GM23338 (cell line): ENCODE measurements at regions not wholly inside any gene's neighbourhood (a gene's known extent, or its start where the extent isn't known, plus 50 kb on each side); places are given as distances from the start of the nearest gene placed in this dataset.

ENCODE experiments used
- ATAC-seq: fragments of 200-7000 bp; cut with Tn5 transposase; 3 replicates; pipeline ENCODE4 v1.9.1; 2020
- DNase-seq: peaks from one replicate; pipeline ENCODE4 v3.0.0-alpha.2; 2015; ENCODE audit warnings: low spot score
- H2AFZ ChIP-seq: fragments of 200-600 bp; sonication (generic); 2 replicates; pipeline ENCODE4 v1.8.0; 2016; ENCODE audit warnings: antibody characterized with exemption, mild to moderate bottlenecking, moderate library complexity
- H3F3A ChIP-seq: fragments of 200-600 bp; sonication (generic); replicated peaks from 2 replicates; pipeline ENCODE4 v1.8.0; 2017; ENCODE audit warnings: antibody characterized with exemption, mixed run types, low read depth
- H3K27ac ChIP-seq: fragments of 200-600 bp; sonication (generic); 2 replicates; pipeline ENCODE4 v1.6.1; 2016; ENCODE audit warnings: low read depth
- H3K27me3 ChIP-seq: fragments of 200-600 bp; sonication (generic); 2 replicates; pipeline ENCODE4 v1.8.0; 2016; ENCODE audit warnings: mild to moderate bottlenecking, mixed run types, moderate library complexity; ENCODE audit not compliant: insufficient read depth
- H3K36me3 ChIP-seq: fragments of 200-600 bp; sonication (generic); 2 replicates; pipeline ENCODE4 v1.8.0; 2016; ENCODE audit warnings: mild to moderate bottlenecking; ENCODE audit not compliant: insufficient read depth
- H3K4me1 ChIP-seq: fragments of 200-600 bp; sonication (generic); 2 replicates; pipeline ENCODE4 v1.8.0; 2016; ENCODE audit warnings: mild to moderate bottlenecking, moderate library complexity; ENCODE audit not compliant: insufficient read depth
- H3K4me2 ChIP-seq: fragments of 200-600 bp; sonication (generic); 2 replicates; pipeline ENCODE4 v1.7.1; 2017; ENCODE audit warnings: mixed run types
- H3K4me3 ChIP-seq: fragments of 200-600 bp; sonication (generic); 2 replicates; pipeline ENCODE4 v1.6.1; 2016; ENCODE audit warnings: mixed run types
- H3K79me2 ChIP-seq: fragments of 200-600 bp; sonication (generic); replicated peaks from 2 replicates; pipeline ENCODE4 v1.8.0; 2017; ENCODE audit warnings: mild to moderate bottlenecking; ENCODE audit not compliant: insufficient read depth
- H3K9me2 ChIP-seq: fragments of 200-600 bp; sonication (generic); 2 replicates; pipeline ENCODE4 v1.8.0; 2017; ENCODE audit not compliant: insufficient read depth
- H4K20me1 ChIP-seq: fragments of 200-600 bp; sonication (generic); replicated peaks from 2 replicates; pipeline ENCODE4 v1.8.0; 2017; ENCODE audit warnings: mild to moderate bottlenecking; ENCODE audit not compliant: insufficient read depth
- H3K27ac Mint-ChIP-seq: 2 replicates; pipeline ENCODE4 v1.8.0; 2020; ENCODE audit warnings: inconsistent platforms, mild to moderate bottlenecking, moderate library complexity, mixed read lengths
- H3K27me3 Mint-ChIP-seq: 3 replicates; pipeline ENCODE4 v1.8.0; 2022; ENCODE audit warnings: low read depth, mild to moderate bottlenecking, moderate library complexity, mixed read lengths, inconsistent platforms; ENCODE audit not compliant: insufficient read depth, poor library complexity
- H3K36me3 Mint-ChIP-seq: 3 replicates; pipeline ENCODE4 v1.8.0; 2021; ENCODE audit warnings: low read depth, mild to moderate bottlenecking, inconsistent platforms, moderate library complexity, mixed read lengths
- H3K4me1 Mint-ChIP-seq: 3 replicates; pipeline ENCODE4 v1.8.0; 2020; ENCODE audit warnings: mild to moderate bottlenecking, inconsistent platforms, mixed read lengths
- H3K4me3 Mint-ChIP-seq: 3 replicates; pipeline ENCODE4 v1.8.0; 2021; ENCODE audit warnings: moderate library complexity, mild to moderate bottlenecking, inconsistent platforms, mixed read lengths
- H3K9me3 Mint-ChIP-seq: 3 replicates; pipeline ENCODE4 v1.8.0; 2020; ENCODE audit warnings: moderate library complexity, mild to moderate bottlenecking, inconsistent platforms, mixed read lengths
- CREB1 ChIP-seq: fragments of 250-450 bp; sonication (Bioruptor Pico); IDR thresholded peaks from 2 replicates; pipeline ENCODE4 v1.5.0; 2020; ENCODE audit warnings: low read depth, mild to moderate bottlenecking, moderate library complexity
- EZH2 ChIP-seq: fragments of 200-600 bp; sonication (generic); IDR thresholded peaks from one replicate; pipeline ENCODE4 v1.8.0; 2017; ENCODE audit warnings: antibody characterized with exemption, mild to moderate bottlenecking, low read depth; ENCODE audit not compliant: unreplicated experiment
- NANOG ChIP-seq: IDR thresholded peaks from 2 replicates; pipeline ENCODE4 v1.6.1; 2016; ENCODE audit warnings: antibody characterized with exemption, borderline replicate concordance
- STAT1 ChIP-seq: IDR thresholded peaks from one replicate; pipeline ENCODE4 v1.6.1; 2016; ENCODE audit warnings: antibody characterized with exemption; ENCODE audit not compliant: unreplicated experiment
- TF ChIP-seq, protein P1 (sequence below): IDR thresholded peaks from one replicate; pipeline ENCODE4 v1.6.1; 2018; ENCODE audit warnings: antibody characterized with exemption; ENCODE audit not compliant: unreplicated experiment
- TF ChIP-seq, protein P2 (sequence below): IDR thresholded peaks from 2 replicates; pipeline ENCODE4 v1.6.1; 2016; ENCODE audit warnings: antibody characterized with exemption
- TF ChIP-seq, protein P3 (sequence below): fragments of 250-450 bp; sonication (Bioruptor Pico); IDR thresholded peaks from 2 replicates; pipeline ENCODE4 v1.5.0; 2020; ENCODE audit warnings: mild to moderate bottlenecking, moderate library complexity

DNA sequence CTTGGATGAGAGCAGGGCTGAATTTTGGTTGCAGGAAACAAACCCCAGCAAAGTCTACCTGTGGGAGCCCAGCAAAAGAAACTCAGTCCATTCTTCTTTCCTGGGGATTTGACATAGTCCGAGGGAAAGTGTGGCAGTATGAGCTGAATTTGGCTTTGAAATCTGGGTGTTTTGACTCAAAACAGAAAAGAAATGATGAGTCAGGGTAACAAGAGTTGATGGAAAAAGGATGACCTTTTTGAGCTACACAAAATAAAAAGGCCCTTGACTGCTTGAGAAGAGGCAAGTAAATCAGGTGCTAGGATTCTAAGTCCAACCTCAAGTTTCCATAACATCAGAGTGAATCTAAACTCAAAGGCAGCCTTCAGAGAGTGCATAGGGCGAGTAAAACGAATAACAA is 163.3 kb upstream of the BMP2 start (continued):
- TF ChIP-seq, protein P1, sequence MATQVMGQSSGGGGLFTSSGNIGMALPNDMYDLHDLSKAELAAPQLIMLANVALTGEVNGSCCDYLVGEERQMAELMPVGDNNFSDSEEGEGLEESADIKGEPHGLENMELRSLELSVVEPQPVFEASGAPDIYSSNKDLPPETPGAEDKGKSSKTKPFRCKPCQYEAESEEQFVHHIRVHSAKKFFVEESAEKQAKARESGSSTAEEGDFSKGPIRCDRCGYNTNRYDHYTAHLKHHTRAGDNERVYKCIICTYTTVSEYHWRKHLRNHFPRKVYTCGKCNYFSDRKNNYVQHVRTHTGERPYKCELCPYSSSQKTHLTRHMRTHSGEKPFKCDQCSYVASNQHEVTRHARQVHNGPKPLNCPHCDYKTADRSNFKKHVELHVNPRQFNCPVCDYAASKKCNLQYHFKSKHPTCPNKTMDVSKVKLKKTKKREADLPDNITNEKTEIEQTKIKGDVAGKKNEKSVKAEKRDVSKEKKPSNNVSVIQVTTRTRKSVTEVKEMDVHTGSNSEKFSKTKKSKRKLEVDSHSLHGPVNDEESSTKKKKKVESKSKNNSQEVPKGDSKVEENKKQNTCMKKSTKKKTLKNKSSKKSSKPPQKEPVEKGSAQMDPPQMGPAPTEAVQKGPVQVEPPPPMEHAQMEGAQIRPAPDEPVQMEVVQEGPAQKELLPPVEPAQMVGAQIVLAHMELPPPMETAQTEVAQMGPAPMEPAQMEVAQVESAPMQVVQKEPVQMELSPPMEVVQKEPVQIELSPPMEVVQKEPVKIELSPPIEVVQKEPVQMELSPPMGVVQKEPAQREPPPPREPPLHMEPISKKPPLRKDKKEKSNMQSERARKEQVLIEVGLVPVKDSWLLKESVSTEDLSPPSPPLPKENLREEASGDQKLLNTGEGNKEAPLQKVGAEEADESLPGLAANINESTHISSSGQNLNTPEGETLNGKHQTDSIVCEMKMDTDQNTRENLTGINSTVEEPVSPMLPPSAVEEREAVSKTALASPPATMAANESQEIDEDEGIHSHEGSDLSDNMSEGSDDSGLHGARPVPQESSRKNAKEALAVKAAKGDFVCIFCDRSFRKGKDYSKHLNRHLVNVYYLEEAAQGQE, result no peak
- no peak for TF ChIP-seq CREB1 (CRISPR knock-in tag)

DNA sequence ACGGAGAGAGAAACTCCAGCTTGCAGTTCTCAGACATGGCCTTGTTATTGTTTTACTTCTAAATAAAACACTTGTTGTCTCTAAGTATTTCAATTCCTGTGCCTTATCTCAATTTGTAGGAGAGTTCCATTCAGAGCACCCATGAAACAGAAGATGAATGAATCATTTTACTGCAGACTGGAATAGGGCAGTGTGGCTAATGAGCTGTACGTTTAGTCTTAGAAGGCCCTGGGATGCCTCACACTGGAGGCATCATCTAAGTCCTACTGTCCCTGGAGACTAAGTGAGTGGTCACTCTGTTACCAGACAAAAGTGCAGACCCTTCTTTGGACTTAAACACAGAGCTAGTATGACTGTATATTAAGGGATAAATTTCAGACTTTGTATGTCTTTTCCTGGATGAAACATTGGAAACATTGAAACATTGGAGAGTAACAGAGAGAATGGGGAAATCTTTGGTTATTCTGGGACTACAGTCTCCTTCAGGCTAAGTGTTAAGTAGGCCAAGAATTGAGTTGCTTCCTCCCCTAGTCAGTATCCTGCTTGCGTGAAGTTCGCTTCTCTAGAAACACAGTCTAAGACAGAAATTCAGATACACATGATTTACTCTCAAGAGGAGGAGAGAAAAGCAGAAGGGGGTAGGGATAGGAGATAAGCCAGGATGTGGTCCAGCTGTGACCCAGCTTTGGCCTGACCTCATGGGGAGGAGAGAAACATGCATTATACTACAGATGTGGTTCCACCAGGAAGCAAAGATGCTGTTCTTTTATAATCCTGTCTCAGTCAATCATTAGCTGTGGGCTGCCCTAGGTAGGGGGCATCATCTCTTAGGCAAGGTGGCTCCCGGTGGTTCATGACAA is 167.4 kb upstream of the BMP2 start:
- Histone ChIP-seq H3F3A (no peaks in the 10 kb centered on the region), H3K4me1 (no peaks in the 10 kb centered on the region), H3K79me2 (no peaks in the 10 kb centered on the region), H4K20me1 (no peaks in the 10 kb centered on the region), H2AFZ (no peak overlapping the region), H3K4me2 (no peak overlapping the region), H3K27ac (no peak overlapping the region), H3K9me2 (0 out of 2 replicates have a peak, but pooled peaks cover 8% of the 10 kb centered on the region), H3K36me3 (no peaks in the 10 kb centered on the region), H3K4me3 (no peak overlapping the region), H3K27me3 (no peaks in the 10 kb centered on the region)
- no peaks in the 10 kb centered on the region for H3K36me3 Mint-ChIP-seq
- no peak for ATAC-seq
- no peak for TF ChIP-seq NANOG
- TF ChIP-seq, protein P2, sequence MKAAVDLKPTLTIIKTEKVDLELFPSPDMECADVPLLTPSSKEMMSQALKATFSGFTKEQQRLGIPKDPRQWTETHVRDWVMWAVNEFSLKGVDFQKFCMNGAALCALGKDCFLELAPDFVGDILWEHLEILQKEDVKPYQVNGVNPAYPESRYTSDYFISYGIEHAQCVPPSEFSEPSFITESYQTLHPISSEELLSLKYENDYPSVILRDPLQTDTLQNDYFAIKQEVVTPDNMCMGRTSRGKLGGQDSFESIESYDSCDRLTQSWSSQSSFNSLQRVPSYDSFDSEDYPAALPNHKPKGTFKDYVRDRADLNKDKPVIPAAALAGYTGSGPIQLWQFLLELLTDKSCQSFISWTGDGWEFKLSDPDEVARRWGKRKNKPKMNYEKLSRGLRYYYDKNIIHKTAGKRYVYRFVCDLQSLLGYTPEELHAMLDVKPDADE, result no peak
- H3K9me3 Mint-ChIP-seq, result no peaks in the 10 kb centered on the region
- H3K27ac Mint-ChIP-seq, result no peak overlapping the region
- DNase-seq, result no peak
- H3K4me3 Mint-ChIP-seq, result no peak overlapping the region
- H3K4me1 Mint-ChIP-seq, result peaks cover 6% of the 10 kb centered on the region; the same call in 2 of the 3 replicates
- H3K27me3 Mint-ChIP-seq, result no peaks in the 10 kb centered on the region

DNA sequence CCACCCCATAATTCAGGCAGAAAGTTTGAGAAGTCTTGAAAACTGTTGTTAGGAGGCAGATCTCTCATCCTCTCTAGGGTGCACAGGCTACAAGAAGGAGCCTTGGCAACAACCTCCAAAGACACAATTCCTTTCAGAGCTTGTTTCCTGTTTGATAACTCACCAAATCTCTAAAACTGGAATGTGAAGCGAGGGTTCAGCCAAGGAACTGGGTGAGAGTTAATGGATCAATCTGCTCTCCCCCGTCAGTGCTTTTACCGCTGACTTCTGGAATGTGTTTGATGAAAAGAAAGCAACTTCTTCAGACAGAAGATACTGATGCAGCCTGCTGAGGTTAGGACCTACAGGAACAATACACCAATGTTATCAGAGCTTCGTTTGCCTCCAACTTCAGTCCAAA is 171.8 kb upstream of the BMP2 start:
- Histone ChIP-seq H3K36me3 (no peaks in the 10 kb centered on the region), H3K9me2 (0 out of 2 replicates have a peak, but pooled peaks cover 8% of the 10 kb centered on the region), H3K4me3 (no peak overlapping the region), H3K27me3 (no peaks in the 10 kb centered on the region), H3K27ac (no peak overlapping the region), H4K20me1 (no peaks in the 10 kb centered on the region), H2AFZ (peak overlapping the region; percentile 63; the same call in 1 of the 2 replicates), H3K4me1 (no peaks in the 10 kb centered on the region), H3K4me2 (no peak overlapping the region), H3F3A (no peaks in the 10 kb centered on the region), H3K79me2 (no peaks in the 10 kb centered on the region)
- TF ChIP-seq EZH2 (no peak), CREB1 (CRISPR knock-in tag) (no peak), STAT1 (no peak)
- TF ChIP-seq, protein P3, sequence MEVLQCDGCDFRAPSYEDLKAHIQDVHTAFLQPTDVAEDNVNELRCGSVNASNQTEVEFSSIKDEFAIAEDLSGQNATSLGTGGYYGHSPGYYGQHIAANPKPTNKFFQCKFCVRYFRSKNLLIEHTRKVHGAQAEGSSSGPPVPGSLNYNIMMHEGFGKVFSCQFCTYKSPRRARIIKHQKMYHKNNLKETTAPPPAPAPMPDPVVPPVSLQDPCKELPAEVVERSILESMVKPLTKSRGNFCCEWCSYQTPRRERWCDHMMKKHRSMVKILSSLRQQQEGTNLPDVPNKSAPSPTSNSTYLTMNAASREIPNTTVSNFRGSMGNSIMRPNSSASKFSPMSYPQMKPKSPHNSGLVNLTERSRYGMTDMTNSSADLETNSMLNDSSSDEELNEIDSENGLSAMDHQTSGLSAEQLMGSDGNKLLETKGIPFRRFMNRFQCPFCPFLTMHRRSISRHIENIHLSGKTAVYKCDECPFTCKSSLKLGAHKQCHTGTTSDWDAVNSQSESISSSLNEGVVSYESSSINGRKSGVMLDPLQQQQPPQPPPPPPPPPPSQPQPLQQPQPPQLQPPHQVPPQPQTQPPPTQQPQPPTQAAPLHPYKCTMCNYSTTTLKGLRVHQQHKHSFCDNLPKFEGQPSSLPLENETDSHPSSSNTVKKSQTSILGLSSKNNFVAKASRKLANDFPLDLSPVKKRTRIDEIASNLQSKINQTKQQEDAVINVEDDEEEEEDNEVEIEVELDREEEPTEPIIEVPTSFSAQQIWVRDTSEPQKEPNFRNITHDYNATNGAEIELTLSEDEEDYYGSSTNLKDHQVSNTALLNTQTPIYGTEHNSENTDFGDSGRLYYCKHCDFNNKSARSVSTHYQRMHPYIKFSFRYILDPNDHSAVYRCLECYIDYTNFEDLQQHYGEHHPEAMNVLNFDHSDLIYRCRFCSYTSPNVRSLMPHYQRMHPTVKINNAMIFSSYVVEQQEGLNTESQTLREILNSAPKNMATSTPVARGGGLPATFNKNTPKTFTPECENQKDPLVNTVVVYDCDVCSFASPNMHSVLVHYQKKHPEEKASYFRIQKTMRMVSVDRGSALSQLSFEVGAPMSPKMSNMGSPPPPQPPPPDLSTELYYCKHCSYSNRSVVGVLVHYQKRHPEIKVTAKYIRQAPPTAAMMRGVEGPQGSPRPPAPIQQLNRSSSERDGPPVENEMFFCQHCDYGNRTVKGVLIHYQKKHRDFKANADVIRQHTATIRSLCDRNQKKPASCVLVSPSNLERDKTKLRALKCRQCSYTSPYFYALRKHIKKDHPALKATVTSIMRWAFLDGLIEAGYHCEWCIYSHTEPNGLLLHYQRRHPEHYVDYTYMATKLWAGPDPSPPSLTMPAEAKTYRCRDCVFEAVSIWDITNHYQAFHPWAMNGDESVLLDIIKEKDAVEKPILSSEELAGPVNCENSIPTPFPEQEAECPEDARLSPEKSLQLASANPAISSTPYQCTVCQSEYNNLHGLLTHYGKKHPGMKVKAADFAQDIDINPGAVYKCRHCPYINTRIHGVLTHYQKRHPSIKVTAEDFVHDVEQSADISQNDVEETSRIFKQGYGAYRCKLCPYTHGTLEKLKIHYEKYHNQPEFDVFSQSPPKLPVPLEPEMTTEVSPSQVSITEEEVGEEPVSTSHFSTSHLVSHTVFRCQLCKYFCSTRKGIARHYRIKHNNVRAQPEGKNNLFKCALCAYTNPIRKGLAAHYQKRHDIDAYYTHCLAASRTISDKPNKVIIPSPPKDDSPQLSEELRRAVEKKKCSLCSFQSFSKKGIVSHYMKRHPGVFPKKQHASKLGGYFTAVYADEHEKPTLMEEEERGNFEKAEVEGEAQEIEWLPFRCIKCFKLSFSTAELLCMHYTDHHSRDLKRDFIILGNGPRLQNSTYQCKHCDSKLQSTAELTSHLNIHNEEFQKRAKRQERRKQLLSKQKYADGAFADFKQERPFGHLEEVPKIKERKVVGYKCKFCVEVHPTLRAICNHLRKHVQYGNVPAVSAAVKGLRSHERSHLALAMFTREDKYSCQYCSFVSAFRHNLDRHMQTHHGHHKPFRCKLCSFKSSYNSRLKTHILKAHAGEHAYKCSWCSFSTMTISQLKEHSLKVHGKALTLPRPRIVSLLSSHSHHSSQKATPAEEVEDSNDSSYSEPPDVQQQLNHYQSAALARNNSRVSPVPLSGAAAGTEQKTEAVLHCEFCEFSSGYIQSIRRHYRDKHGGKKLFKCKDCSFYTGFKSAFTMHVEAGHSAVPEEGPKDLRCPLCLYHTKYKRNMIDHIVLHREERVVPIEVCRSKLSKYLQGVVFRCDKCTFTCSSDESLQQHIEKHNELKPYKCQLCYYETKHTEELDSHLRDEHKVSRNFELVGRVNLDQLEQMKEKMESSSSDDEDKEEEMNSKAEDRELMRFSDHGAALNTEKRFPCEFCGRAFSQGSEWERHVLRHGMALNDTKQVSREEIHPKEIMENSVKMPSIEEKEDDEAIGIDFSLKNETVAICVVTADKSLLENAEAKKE (CRISPR knock-in tag), result no peak
- no peaks in the 10 kb centered on the region for H3K27me3 Mint-ChIP-seq
- H3K27ac Mint-ChIP-seq, result no peak overlapping the region
- no peaks in the 10 kb centered on the region for H3K36me3 Mint-ChIP-seq
- no peak overlapping the region for H3K4me3 Mint-ChIP-seq
- DNase-seq, result no peak
- H3K4me1 Mint-ChIP-seq, result peaks cover 6% of the 10 kb centered on the region; the same call in 2 of the 3 replicates
- ATAC-seq, result no peak
- no peaks in the 10 kb centered on the region for H3K9me3 Mint-ChIP-seq
